ENCODE measurements at regions not wholly inside any gene's neighbourhood (a gene's known extent, or its start where the extent isn't known, plus 50 kb on each side); places are given as distances from the start of the nearest gene placed in this dataset.

GRCh38 chr14:104319491-104320241 is 181.3 kb downstream of the KIF26A start (continued):
- no peak for TF ChIP-seq PRDM2 (tag by site-specific recombination; IDR thresholded peaks at IDR 0.05; ENCODE audit: borderline replicate concordance)
- no peak for TF ChIP-seq INSM2 (tag by site-specific recombination; IDR thresholded peaks at IDR 0.05)
- TF ChIP-seq ZNF521 (tag by site-specific recombination; IDR thresholded peaks at IDR 0.05), result no peak
- no peak for TF ChIP-seq ZNF175 (tag by site-specific recombination; IDR thresholded peaks at IDR 0.05)
- TF ChIP-seq ZBTB11 (tag by site-specific recombination; conservative IDR thresholded peaks at IDR 0.05; ENCODE audit: low read depth), result no peak
- no peak for TF ChIP-seq ZNF792 (tag by site-specific recombination; IDR thresholded peaks at IDR 0.05)
- TF ChIP-seq HIC1 (tag by site-specific recombination; IDR thresholded peaks at IDR 0.05), result no peak; the same call in 1 of the 2 replicates
- TF ChIP-seq GLI2 (tag by site-specific recombination; IDR thresholded peaks at IDR 0.05; ENCODE audit: borderline replicate concordance, low read depth), result no peak

GRCh38 chr14:104320611-104321086 is 182.3 kb downstream of the KIF26A start:
- Histone ChIP-seq H3K27ac (ENCODE audit: extremely low read depth, low read depth, low read length) (no peak overlapping the region), H3K9me3 (ENCODE audit: control insufficient read depth, insufficient read depth, low read depth, low read length) (no peaks in the 10 kb centered on the region), H3K4me3 (ENCODE audit: low read depth, low read length) (no peak overlapping the region), H3K4me1 (ENCODE audit: control insufficient read depth, insufficient read depth, low read length) (no peaks in the 10 kb centered on the region), H3K36me3 (ENCODE audit: control insufficient read depth in 2 of 2, insufficient read depth in 1 of 2, low read length in 2 of 2) (no peaks in the 10 kb centered on the region)
- ChIA-PET CTCF (no interaction called here), POLR2A (no interaction called here)
- TF ChIP-seq ZEB2 (tag by site-specific recombination; IDR thresholded peaks at IDR 0.05), result no peak
- TF ChIP-seq ZFHX2 (tag by site-specific recombination; conservative IDR thresholded peaks at IDR 0.05), result peak; percentile 99
- no peak for TF ChIP-seq ZBTB48 (tag by site-specific recombination; IDR thresholded peaks at IDR 0.05)
- TF ChIP-seq EGR2 (tag by site-specific recombination; IDR thresholded peaks at IDR 0.05; ENCODE audit: low read depth), result peak; percentile 98
- no peak for TF ChIP-seq ZNF133 (tag by site-specific recombination; IDR thresholded peaks at IDR 0.05)
- no peak for TF ChIP-seq PRDM10 (tag by site-specific recombination; IDR thresholded peaks at IDR 0.05)
- no peak for TF ChIP-seq ZNF311 (tag by site-specific recombination; IDR thresholded peaks at IDR 0.05; ENCODE audit: borderline replicate concordance)
- no peak for TF ChIP-seq ZNF529 (tag by site-specific recombination; IDR thresholded peaks at IDR 0.05; ENCODE audit: insufficient replicate concordance)
- no peak for TF ChIP-seq ZNF521 (tag by site-specific recombination; IDR thresholded peaks at IDR 0.05)

Measured in HEK293 (cell line).